ENCODE measurements at regions not wholly inside any gene's neighbourhood (a gene's known extent, or its start where the extent isn't known, plus 50 kb on each side); places are given as distances from the start of the nearest gene placed in this dataset.
"Not testable (repeated sequence)": the region's sequence is repeated elsewhere in the genome, so short reads cannot be mapped to it uniquely, and the experiment has no call there.

DNA sequence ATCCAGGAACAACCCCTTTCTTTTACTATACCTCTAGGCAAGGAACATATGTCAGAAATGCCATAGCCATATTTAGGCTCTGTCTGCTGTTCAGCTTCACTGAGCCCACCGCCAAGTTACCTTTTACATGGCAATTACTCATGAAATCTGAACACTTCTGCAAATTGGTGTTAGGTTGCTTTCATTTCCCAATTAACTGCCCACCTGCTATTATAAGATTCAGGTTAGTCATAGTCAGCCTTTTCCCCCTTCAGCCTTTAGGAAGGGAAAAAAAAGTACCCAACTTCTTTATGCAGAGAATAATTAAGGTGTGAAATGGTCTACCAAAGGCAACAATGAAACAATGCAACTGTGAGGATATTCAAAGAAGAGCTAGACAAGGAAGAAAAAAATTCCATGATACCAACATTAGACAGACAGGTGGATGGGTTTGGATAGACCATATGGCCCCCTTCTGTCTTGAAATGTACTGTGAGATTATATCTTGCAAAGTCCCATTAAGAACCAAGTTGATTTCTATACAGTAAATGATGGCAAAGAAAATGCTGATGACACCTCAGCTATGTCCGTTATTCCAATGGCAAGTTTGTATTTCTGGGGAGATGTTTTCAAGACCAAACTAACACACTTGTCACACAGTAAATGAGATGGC, 442.1 kb upstream of the NRP1 start:
- no peak for DNase-seq

DNA sequence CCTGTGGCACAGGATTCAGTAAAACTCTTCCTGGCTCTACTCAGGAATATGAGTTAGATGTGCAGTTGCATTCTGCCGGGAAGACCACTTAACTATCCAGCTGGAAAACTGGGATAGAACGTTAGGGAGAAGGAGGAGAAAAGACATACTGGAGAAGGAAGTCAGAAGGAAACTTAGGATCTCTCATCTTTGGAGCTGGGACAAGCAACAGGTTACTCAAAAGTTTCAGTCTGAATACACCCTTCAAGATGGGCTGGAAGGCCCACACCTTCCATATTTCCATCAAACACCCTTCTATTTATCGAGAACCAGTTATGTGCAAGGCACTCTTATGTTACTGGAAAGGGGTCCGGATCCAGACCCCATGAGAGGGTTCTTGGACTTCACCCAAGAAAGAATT, 440.4 kb upstream of the NRP1 start:
- DNase-seq = no peak

DNA sequence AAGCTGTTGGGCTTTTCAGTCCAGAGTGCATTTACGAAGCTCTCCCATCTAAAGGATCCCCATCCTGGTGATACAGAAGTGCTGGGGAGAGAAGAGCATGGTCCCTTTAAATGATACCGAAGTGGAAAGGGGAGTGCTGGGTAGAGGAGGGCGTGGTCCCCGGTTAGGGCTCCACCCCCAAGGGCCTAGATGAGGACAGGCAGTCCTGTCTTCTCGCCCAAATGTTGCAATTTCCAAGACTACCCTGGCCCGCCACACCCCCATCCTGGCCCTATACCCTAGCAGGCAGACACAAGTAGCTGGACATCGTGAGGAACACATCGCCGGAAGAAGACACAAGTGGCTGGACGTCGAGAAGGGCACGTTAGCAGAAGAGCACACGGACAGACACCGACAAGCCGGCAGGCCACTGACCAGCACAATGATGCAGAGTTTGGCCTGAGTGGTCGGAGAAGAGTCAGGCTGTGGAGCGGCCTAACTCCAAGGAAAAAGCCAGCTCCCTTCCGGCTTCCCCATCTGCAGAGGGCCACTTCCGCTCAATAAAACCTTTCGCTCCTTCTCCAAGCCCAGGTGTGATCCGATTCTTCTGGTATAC, 439.5 kb upstream of the NRP1 start:
- no peak for DNase-seq

DNA sequence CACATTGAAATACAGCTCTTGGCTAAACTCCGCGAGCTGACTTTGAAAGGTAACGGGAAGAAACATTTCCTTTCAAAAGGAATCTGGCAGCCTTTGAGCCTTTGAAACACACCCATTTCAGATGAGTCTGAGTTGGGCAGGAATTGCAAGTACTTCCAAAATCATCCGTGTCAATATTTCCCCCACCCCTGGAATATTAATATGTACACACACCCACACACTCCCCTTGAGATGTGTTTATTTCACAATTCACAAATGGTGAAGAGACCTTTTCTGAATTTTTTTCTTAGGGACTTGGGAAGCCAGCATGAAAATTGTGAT, 438.7 kb upstream of the NRP1 start:
- no peak for DNase-seq

DNA sequence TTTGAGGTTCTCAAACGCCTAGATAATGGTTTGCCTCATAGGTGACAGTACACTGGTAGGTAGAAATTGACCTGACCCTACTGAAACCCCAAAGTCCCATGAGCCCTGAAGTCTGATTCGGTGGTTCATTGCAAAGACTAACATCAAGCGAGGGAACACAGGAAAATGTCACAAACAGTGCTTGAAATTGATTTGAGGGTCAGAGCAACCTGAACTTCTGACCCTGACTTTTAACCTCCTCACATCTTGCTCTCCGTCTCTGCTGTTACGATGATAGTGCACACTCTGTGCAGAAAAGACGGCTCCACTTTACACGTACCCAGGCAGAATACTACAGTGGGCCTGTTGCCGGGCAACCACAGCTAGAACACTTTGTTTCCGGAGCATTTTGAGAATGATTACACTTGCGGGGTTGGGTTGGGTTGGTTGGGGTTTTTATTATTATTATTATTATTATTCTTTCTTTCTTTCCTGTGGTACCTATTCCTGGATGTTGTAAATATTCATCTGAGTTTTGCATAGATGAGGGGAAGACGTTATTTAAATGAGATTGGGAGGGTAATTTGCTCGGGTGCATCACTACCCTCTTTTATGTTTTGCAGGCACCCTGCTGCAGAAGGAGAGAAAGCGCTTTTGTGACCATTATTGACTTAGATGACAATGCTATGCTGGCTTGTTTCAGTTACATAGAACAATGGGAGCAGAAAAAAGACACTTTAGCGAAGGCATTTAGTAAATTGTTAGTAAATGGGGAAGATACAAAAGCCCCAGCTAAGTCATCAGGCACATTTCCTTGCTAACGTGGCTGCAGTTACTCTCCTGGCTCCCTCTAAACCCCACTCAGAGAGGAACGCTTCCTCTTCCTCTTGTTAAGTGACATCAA, 438.1 kb upstream of the NRP1 start:
- no peak for DNase-seq

DNA sequence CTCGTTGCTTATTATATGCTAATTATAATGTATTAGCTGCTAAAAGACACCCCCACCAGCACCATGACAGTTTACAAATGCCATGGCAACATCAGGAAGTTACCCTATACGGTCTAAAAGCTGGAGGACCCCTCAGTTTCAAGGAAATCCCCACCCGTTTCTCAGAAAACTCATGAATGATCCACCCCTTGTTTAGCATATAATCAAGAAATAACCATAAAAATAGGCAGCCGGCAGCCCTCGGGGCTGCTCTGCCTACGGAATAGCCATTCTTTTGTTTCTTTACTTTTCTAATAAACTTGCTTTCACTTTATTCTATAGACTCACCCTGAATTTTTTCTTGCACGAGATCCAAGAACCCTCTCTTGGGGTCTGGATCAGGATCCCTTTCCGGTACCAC, 437.4 kb upstream of the NRP1 start:
- DNase-seq = not testable (repeated sequence)

DNA sequence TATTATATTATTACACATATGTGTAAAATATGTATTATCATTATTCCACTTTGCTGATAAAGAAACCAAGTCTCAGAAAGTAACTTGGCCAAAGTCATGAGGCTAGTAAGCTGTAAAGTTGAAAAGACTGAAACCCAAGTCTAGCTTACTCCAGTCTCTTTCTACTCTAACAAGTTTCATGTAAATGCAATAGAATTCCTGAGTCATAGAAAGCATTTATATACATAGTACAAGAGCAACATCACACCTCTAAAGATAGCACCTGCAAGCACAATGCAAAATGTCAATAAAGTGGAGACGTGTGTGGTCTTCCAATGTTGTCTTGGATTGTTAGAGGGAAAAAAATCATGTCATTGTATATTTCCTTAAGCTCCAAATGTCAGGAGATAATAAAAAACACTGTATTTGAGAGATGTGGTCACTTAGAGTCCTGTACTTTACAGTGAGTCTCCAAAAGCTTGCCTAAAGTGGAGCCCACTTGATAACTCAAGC, 430.3 kb upstream of the NRP1 start:
- no peak for DNase-seq

DNA sequence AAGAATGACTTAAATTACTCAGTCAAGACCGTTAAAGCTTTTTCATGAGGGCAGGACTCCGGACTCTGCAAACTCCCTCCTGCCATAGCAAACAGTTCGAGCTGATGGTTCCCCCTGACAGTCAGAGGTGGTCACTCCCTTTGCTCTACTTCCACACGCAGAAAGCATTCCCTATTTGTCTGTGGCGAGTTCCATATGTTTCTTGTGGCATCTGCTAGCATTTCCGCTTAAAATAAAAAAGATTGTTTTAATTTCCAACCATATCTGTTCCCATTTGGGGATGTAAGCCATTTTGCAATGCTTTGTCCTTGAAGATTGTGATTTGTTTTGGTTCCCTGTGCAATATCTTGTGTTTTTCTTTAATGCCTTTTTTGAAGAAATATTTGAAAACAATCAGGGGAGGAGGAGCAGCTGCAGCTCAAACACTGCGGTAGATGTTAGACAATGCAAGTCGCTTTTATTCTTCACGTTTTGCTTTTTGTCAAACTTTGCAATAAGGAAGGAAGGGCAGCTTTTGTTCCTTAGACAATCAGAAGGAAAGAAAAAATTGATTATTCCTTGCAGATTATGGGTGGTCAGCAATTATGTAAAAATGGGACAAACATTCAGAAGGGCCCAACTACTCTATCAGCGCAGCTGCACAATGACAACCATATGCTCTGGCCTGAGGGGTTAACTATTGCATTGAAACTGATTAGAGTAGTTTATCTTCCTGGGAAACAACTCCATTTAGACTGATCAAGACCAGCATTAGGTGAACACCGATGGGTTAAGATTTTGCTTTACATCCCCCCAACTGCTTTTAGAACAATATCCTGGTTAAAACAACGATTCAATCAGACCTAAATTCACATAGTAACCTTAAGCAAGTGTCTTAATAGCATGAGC, 425.8 kb upstream of the NRP1 start:
- DNase-seq = no peak

DNA sequence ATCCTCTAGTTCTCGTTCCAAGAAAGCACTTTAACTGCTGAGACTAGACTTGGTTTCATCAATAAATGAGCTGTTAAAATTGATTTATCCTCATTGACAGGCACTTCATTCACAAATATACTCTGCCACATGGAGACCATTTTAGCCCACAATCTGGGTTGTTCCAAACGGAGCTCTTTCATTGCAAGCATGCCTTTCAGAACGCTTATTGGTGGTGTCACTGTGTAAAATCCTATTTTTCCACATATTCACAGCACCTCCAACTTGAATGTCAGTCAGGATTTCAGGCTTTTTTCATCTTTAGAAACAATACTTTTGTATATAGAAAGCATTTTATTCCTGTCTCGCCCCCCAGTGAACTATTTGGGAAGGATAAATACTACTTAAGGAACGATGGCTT, 424.7 kb upstream of the NRP1 start:
- no peak for DNase-seq

DNA sequence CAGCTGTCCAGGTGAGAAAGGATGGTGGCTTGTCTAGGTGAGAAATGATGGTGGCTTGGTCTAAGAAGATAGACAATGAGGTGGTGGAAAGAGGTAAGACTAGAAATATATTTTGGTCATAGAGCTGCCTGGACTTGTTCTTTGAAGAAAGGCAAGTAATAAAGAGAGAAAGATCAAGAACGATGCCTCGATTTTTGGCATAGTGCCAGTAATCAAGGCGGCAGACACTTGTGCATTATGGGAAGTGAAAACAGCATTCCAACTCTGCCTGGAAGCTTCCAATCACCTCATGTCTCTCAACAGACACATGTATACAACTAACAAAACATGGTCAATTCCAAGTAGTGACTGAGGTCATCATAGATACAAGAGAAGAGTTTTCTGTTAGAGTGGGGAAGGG, 423.8 kb upstream of the NRP1 start:
- DNase-seq = no peak

DNA sequence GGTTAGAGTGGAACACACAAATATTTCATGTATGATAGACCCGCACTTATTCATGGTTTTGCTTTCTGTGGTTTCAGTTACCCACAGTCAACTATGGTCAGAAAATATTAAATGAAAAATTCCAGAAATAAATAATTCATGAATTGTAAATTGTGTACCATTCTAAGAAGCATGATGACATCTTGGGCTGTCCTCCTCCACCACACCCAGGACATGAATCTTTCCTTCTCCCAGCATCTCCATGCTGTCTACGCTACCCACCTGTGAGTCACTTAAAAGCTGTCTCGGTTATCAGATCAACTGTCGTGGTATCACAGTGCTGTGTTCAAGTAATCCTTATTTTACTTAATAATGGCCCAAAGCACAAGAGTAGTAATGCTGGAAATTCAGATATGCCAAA, 419.6 kb upstream of the NRP1 start:
- no peak for DNase-seq

DNA sequence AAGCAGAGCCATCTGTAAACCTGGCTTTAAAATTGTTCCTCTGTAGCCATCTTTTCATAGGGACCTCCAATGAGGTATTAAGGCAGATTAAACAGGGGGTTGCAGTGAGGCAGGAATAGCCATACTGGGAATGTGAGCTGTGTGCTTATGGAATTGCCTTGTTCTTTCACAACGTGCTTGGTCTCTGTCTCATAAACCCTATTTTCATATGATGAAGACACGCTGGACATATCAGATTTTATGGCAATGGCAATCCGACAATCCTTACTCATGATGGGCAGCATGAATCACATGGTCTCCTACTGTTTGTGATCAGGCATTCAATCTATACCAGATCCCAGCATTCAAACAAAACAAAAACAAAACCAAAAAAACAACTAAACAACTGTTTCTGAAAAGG, 418.9 kb upstream of the NRP1 start:
- DNase-seq = no peak

DNA sequence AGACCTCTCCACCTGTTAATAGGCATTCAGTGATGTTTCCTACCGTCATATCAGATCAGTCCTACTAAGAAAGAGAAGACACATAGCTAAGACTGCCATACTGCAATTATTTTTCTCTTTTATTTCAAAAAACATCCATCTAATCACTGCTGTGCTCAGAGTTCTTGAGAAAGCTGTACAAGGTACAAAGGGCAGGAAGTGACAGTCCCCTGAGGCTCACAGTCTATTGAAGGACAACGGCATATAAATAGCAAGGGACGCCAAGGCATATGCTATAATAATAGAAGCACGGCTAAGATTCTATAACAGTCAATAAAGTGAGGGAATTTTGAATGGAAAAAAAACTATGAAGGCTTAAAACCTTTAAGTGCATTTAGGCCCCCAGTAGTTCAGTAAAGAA, 415.3 kb upstream of the NRP1 start:
- DNase-seq = no peak

DNA sequence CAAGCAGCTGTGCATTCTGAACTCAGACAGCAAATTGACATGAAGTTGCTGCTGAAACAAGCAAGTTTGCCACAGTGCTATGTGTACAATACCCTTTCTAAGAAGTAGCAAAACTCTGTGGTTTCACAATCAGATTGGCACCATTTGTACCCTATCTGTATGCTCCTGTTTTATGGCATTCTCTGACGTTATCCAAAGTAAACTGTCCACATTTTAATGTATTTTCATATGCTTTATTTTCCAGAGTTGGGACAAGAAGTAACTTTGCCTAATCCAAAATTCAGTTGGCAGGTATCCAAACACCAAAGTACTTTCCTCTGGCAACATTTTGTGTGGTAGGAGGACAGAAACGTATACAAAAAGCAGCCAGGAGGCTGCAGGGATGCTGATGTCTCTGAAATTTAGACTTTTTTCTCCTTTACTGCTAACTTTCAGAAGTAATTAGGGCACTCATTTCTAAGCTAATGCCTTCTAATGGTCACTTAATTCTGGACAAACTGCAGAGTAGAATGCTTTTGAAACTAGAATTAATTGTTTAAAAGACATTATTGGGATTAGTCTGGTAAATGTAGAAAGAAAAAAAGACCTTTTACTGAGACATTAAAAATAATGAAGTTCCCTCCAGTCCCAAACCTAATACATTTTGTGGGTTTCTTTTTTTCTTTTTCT, 414.7 kb upstream of the NRP1 start:
- DNase-seq = no peak

DNA sequence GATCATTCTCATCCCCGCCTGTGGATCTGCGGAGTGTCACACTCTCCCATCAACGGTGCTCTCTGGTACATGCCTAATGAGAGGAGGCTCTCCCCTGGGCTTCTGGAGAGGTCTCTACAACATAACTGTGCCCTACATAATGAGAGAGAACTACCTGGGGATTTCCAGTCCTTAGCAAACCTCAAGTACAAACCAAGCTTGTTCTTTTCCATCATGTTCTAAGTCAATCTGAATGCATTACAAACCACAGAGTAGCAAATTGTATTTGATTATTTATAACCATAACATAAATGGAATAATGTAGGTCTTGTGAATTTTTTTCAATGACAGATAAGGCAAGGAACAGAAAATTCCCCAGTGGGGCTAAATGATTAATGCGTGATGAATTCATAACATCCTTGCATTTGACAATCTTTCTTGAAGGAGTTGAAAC, 412.4 kb upstream of the NRP1 start:
- no peak for DNase-seq

DNA sequence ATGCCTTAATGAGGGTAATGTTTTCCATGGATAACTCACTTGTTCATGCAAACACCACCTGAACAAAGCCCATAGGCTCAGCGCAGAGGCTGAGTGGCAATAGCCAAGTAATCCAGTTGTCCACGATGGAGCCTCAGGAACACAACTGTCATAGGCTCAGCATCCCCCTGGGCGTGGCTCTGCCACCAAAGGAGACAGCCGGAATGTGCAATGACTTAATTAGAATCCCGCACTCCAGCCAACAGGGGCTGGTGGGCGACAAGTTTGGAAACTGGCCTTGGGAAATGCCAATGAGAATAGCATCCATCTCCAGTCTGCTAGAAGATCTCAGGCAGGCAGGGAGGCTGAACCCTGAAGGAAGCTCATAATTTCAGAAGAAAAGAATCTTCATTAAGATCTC, 411.7 kb upstream of the NRP1 start:
- no peak for DNase-seq

DNA sequence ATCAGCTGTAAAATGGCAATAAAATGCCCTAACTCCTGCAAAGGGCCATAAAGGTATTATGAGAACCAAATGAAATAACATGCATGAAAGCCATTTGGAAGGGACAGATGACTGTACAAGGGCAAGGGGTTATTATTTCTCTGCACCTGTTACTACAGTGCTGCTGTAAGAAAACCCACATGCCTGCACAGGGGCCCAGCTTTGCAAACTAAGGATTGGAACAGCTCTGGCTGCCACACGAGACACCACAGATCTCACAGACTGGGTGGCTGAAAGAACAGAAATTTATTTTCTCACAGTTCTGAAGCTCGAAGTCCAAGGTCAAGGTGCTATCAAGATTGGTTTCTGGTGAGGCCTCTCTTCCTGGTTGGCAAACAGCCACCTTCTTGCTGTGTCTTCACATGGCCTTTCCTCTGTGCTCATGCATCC, 409.0 kb upstream of the NRP1 start:
- no peak for DNase-seq

DNA sequence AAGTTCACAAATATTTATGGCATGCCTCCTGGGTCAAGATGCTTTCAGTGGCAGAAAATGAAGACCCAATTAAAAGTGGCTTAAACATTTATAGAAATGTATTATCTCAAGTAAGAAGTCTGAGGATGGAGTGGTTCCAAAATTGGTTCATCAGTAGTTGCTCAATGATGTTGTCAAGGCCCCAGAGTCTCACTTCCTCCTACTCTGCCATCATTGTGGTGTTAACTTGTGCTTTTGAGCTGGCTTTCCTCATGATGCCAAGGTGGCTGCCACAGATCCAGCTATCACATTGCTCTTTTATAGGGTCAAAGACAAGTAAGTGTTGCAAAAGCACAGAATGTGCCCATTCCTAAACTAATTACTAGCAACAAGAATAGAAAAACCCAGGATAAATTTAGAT, 404.6 kb upstream of the NRP1 start:
- DNase-seq = no peak

DNA sequence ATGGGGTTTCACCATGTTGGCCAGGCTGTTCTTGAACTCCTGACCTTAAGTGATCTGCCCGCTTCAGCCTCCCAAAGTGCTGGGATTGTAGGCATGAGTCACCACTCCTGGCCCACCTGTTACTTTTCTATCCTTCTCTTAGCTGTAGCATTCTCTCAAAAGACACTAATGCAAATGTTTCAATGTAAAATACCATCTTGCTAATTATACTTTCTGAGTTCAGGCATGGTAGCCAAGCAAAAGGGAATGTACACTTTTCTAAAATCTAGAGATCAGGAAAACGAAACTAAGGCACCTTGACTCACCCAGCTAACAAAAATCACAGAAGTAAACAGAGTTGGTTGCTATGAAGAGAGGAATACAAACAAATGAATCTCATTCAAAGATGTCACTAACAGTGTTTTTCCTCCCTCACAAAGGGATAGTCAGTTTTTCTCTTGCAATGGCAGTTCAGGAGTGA, 401.0 kb upstream of the NRP1 start:
- DNase-seq = no peak

DNA sequence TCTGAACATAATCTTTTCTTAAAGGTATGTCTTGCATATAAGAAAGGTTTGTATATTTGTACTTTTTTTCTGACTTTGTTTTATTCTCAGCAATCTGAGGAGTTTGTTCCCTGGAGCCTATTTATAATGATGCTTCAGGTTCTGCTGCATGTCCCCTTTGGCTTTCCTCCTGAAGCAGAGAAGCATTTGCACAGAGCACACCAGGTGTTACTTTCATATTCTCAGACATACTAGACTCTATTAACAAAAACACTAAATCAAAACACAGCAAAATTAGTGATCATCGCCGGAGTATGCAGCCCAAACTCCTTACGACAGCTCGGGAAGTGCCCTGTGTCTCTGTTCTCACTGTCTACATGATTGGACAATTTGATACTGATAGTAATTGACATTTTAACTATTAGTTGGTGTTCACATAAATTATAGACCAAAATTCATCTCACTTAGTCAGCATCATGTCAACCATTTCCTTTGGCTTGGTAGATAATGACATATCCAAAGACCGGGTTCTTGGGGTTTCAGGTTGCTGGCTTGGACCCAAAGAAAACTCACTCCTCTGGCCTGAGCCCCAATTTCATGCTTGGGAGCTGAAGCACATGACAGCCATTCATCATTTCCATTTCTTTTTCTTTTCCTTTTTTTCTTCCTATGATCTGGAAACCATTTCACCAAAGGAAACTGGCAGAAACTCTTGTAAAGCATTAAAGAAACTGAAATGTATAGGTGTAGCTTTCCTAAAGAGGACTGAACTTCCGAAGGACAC, 400.1 kb upstream of the NRP1 start:
- no peak for DNase-seq

DNA sequence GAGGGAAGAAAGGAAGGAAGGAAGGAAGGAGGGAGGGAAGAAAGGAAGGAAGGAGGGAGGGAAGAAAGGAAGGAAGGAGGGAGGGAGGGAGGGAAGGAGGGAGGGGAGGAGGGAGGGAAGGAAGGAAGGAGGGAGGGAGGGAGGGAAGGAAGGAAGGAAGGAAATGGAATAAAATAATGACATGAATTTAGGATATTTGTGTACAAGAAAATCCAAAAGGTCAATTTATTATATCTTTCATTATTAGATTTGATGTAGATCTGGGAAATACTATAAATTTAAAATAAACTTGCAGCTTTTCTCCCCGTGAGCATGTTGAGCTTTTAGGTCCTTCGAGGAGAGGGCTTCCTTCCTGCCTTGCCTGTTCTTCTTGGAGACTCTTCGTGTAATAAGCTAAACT, 398.6 kb upstream of the NRP1 start:
- DNase-seq = no peak
